Ovary (tissue), 7 donors: ENCODE measurements at regions not wholly inside any gene's neighbourhood (a gene's known extent, or its start where the extent isn't known, plus 50 kb on each side); places are given as distances from the start of the nearest gene placed in this dataset.

Experiments used
- DNase-seq, 5 donors: peaks; one replicate each; pipeline ENCODE4 v3.0.0-alpha.2; 2019 to 2020
- H3K27ac ChIP-seq, 2 donors: fragments of 200-600 bp; one replicate each; pipeline versions ENCODE4 v1.5.1 to v1.8.0; 2019 to 2022
- H3K27me3 ChIP-seq: fragments of 200-600 bp; one replicate; pipeline ENCODE4 v1.8.0; 2022
- H3K36me3 ChIP-seq: fragments of 200-600 bp; sonication (generic); one replicate; pipeline ENCODE4 v1.5.1; 2019
- H3K4me1 ChIP-seq: one replicate; pipeline ENCODE4 v1.8.1; 2013; ENCODE audit warnings: mild to moderate bottlenecking, moderate library complexity; ENCODE audit not compliant: insufficient read depth
- H3K4me3 ChIP-seq: fragments of 200-600 bp; sonication (generic); one replicate; pipeline ENCODE4 v1.5.1; 2017
- H3K9me3 ChIP-seq, 2 donors: fragments of 200-600 bp in 1 of 2; sonication (generic) in 1 of 2; one replicate each; pipeline versions ENCODE4 v1.5.1 to v1.8.1; 2013 to 2019; ENCODE audit warnings: mild to moderate bottlenecking in 1 of 2, moderate library complexity in 1 of 2
- CTCF ChIP-seq, 3 donors: fragments of 450-650 bp in 2 of 3; fragments of 200-600 bp in 1 of 3; IDR thresholded peaks; one replicate each; pipeline versions ENCODE4 v1.5.1 to v1.8.0; 2016 to 2022; ENCODE audit warnings: antibody characterized with exemption in 3 of 3, mild to moderate bottlenecking in 1 of 3
- EP300 ChIP-seq: sonication (generic); formaldehyde crosslinking; IDR thresholded peaks from one replicate; pipeline ENCODE4 v1.6.1; 2017; ENCODE audit warnings: antibody characterized with exemption
- POLR2A ChIP-seq: fragments of 450-650 bp; IDR thresholded peaks from one replicate; pipeline ENCODE4 v1.6.1; 2017; ENCODE audit warnings: antibody characterized with exemption, mild to moderate bottlenecking, moderate library complexity
- WGBS, 3 donors: extraction: QIAGEN DNeasy Blood & Tissue Kit in 1 of 3; methylation state at CpG; one replicate each; pipeline versions ENCODE4 v1.1.5 to v1.1.7; 2013 to 2017; 5-methylcytosine and 5-hydroxymethylcytosine counted together
- intact Hi-C, 4 donors: fragments of 100-400 bp; cut with DNase I; formaldehyde crosslinking; loops; one replicate each; pipeline versions ENCODE4 v1.11.0 to v1.15.1; 2022 to 2023
- donor health status: DM: no; HTN: no; CAD: no; lungs with moderate emphysema.
- donor health status: DM: no; HTN: no; CAD: no.
- donor health status: Bipolar disorder and iron deficiency.
- donor health status: DM: no; HTN: no; CAD: no.
- donor health status: DM: yes; HTN: yes; CAD: no.

GRCh38 chr15:94793207-94793606 lies 561.8 kb downstream of the MCTP2 start:
- H3K9me3 ChIP-seq: no peaks in the 10 kb centered on the region
- TF ChIP-seq CTCF (IDR thresholded peaks at IDR 0.05): no peak
- TF ChIP-seq POLR2A: no peak
- TF ChIP-seq EP300: no peak
- no peak overlapping the region for H3K4me3 ChIP-seq
- H3K27ac ChIP-seq: no peak overlapping the region
- no peaks in the 10 kb centered on the region for H3K4me1 ChIP-seq
- H3K36me3 ChIP-seq: no peaks in the 10 kb centered on the region
- intact Hi-C loops: no loop called here
- no peak for DNase-seq
- H3K27me3 ChIP-seq: no peaks in the 10 kb centered on the region
- 85 to 88% (median 86%) methylated on average over 3 of the region's 3 CpGs for WGBS, 3 donors

- no peaks in the 10 kb centered on the region for H3K4me1 ChIP-seq
- intact Hi-C loops: no loop called here
- no peak for TF ChIP-seq EP300
- TF ChIP-seq CTCF (IDR thresholded peaks at IDR 0.05): no peak
- no peak for TF ChIP-seq POLR2A
- H3K27ac ChIP-seq: no peak overlapping the region
- no peak for DNase-seq
- H3K36me3 ChIP-seq: no peaks in the 10 kb centered on the region
- no peaks in the 10 kb centered on the region for H3K27me3 ChIP-seq
- WGBS, 3 donors: 52 to 66% (median 58%) methylated on average over 7 of the region's 7 CpGs
- no peak overlapping the region for H3K4me3 ChIP-seq
- no peaks in the 10 kb centered on the region for H3K9me3 ChIP-seq
Measured at GRCh38 chr15:94793641-94794040, 562.3 kb downstream of the MCTP2 start.

- no peaks in the 10 kb centered on the region for H3K27me3 ChIP-seq
- no peaks in the 10 kb centered on the region for H3K9me3 ChIP-seq
- WGBS, 3 donors: 33 to 34% (median 34%) methylated on average over 2 of the region's 2 CpGs
- H3K4me1 ChIP-seq: no peaks in the 10 kb centered on the region
- no peak overlapping the region for H3K4me3 ChIP-seq
- no peak for TF ChIP-seq POLR2A
- no peak for TF ChIP-seq CTCF (IDR thresholded peaks at IDR 0.05)
- no peak for TF ChIP-seq EP300
- no peaks in the 10 kb centered on the region for H3K36me3 ChIP-seq
- no peak overlapping the region for H3K27ac ChIP-seq
- no peak for DNase-seq
- intact Hi-C loops: no loop called here
Measured at GRCh38 chr15:94804613-94805012, 573.3 kb downstream of the MCTP2 start.

GRCh38 chr15:94815110-94815731 lies 583.9 kb downstream of the MCTP2 start:
- WGBS, 3 donors: 59 to 66% (median 65%) methylated on average over 4 of the region's 4 CpGs
- intact Hi-C loops: loop anchor here in 1 of 4 donors (10.0 kb wide), 1 partner anchor 60 kb away; no protein-coding TSS in a partner anchor
- no peak overlapping the region for H3K27ac ChIP-seq
- H3K27me3 ChIP-seq: no peaks in the 10 kb centered on the region
- H3K9me3 ChIP-seq: no peaks in the 10 kb centered on the region
- DNase-seq: no peak
- no peaks in the 10 kb centered on the region for H3K36me3 ChIP-seq
- H3K4me1 ChIP-seq: no peaks in the 10 kb centered on the region
- TF ChIP-seq CTCF (IDR thresholded peaks at IDR 0.05): no peak
- no peak for TF ChIP-seq EP300
- TF ChIP-seq POLR2A: no peak
- no peak overlapping the region for H3K4me3 ChIP-seq
